NCI-H345 (cell line): ENCODE measurements at regions not wholly inside any gene's neighbourhood (a gene's known extent, or its start where the extent isn't known, plus 50 kb on each side); places are given as distances from the start of the nearest gene placed in this dataset.
A peak's percentile ranks its signal among the peaks of the same experiment; 100 is the strongest.

Experiments
- DNase-seq: peaks from one replicate; lab custom pipeline; 2025; lab: John Stamatoyannopoulos, UW

- no peak for DNase-seq
Observed at GRCh38 chr1:229760478-229760996, 134.5 kb downstream of the URB2 start.

- no peak for DNase-seq
Observed at GRCh38 chr1:229762891-229763290, 136.8 kb downstream of the URB2 start.

GRCh38 chr1:229768232-229768631 lies 142.2 kb downstream of the URB2 start:
- peak; percentile 72 for DNase-seq

GRCh38 chr1:229769006-229769405 lies 143.0 kb downstream of the URB2 start:
- DNase-seq, result peak; percentile 32

- no peak for DNase-seq
Observed at GRCh38 chr1:229769809-229770208, 143.8 kb downstream of the URB2 start.

GRCh38 chr1:229778794-229779193 lies 152.7 kb downstream of the URB2 start:
- DNase-seq, result peak; percentile 27

GRCh38 chr1:229781453-229781852 lies 155.4 kb downstream of the URB2 start:
- DNase-seq, result no peak

- DNase-seq, result no peak
Observed at GRCh38 chr1:229782469-229782868, 156.4 kb downstream of the URB2 start.

GRCh38 chr1:229784834-229785233 lies 158.8 kb downstream of the URB2 start:
- no peak for DNase-seq

GRCh38 chr1:229786974-229787610 lies 161.0 kb downstream of the URB2 start:
- DNase-seq, result no peak

GRCh38 chr1:229788004-229788403 lies 162.0 kb downstream of the URB2 start:
- DNase-seq, result no peak

GRCh38 chr1:229792012-229792975 lies 166.2 kb downstream of the URB2 start:
- DNase-seq, result no peak

- DNase-seq, result no peak
Observed at GRCh38 chr1:229793488-229793887, 167.4 kb downstream of the URB2 start.

- DNase-seq, result no peak
Observed at GRCh38 chr1:229798558-229798957, 172.5 kb downstream of the URB2 start.

GRCh38 chr1:229803626-229804217 lies 177.7 kb downstream of the URB2 start:
- DNase-seq, result no peak

- no peak for DNase-seq
Observed at GRCh38 chr1:229808272-229808671, 182.2 kb downstream of the URB2 start.

- no peak for DNase-seq
Observed at GRCh38 chr1:229810140-229810539, 184.1 kb downstream of the URB2 start.

- no peak for DNase-seq
Observed at GRCh38 chr1:229810961-229811360, 184.9 kb downstream of the URB2 start.

GRCh38 chr1:229812148-229812547 lies 186.1 kb downstream of the URB2 start:
- DNase-seq, result no peak

- no peak for DNase-seq
Observed at GRCh38 chr1:229812693-229813092, 186.6 kb downstream of the URB2 start.

GRCh38 chr1:229815076-229815475 lies 189.0 kb downstream of the URB2 start:
- DNase-seq, result no peak

GRCh38 chr1:229815961-229816360 lies 189.9 kb downstream of the URB2 start:
- DNase-seq, result no peak

GRCh38 chr1:229817936-229818335 lies 191.9 kb downstream of the URB2 start:
- no peak for DNase-seq
